ENCODE measurements at regions not wholly inside any gene's neighbourhood (a gene's known extent, or its start where the extent isn't known, plus 50 kb on each side); places are given as distances from the start of the nearest gene placed in this dataset.

GRCh38 chr11:29634244-29634643, 382.6 kb downstream of the KCNA4 start:
- CTCF ChIA-PET, result no interaction called here
- H3K36me3 ChIP-seq (ENCODE audit: control insufficient read depth in 4 of 4, insufficient read depth in 4 of 4, low read length in 3 of 4), result no peaks in the 10 kb centered on the region
- no peaks in the 10 kb centered on the region for H3K27me3 ChIP-seq (replicated peaks in 2 of 5; ENCODE audit: control insufficient read depth in 4 of 5, insufficient read depth in 5 of 5, low read length in 4 of 5)
- POLR2A ChIA-PET, result no interaction called here
- no peak for DNase-seq
- no peak overlapping the region for H3K4me3 ChIP-seq (ENCODE audit: control insufficient read depth in 1 of 7, extremely low read depth in 1 of 7, insufficient read depth in 4 of 7, low read depth in 2 of 7, low read length in 6 of 7)
- no peaks in the 10 kb centered on the region for H3K9me3 ChIP-seq (ENCODE audit: control extremely low read depth in 1 of 5, control insufficient read depth in 4 of 5, insufficient read depth in 2 of 5, low read depth in 1 of 5, low read length in 4 of 5)
- H3K27ac ChIP-seq (ENCODE audit: insufficient read depth in 1 of 2, low read depth in 1 of 2, low read length in 2 of 2, poor library complexity in 1 of 2, severe bottlenecking in 2 of 2), result no peak overlapping the region
- no peaks in the 10 kb centered on the region for H3K4me1 ChIP-seq (ENCODE audit: control extremely low read depth in 1 of 4, control insufficient read depth in 4 of 4, insufficient read depth in 4 of 4, low read length in 3 of 4)

DNA sequence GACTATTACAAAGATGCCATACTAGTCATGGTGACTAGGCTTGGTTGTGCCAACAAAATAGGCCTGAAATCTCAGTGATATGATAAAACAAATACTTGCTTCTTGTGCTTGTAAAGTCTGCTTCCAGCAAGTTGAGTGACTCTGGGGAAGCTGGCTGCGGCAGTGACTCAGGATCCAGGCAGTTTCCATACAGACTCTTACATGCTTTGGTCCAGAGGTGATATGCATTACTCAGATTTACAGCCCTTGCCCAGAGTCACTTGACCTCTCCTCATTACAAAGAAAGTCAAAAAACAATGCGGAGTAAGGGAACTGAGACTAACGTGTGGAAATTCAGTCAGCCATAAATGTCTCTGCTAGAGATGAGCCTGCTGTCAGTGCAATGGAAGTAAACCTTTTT, 387.5 kb downstream of the KCNA4 start:
- H3K4me3 ChIP-seq (ENCODE audit: control insufficient read depth in 1 of 7, extremely low read depth in 1 of 7, insufficient read depth in 4 of 7, low read depth in 2 of 7, low read length in 6 of 7), result no peak overlapping the region
- no peak for DNase-seq
- H3K27me3 ChIP-seq (replicated peaks in 2 of 5; ENCODE audit: control insufficient read depth in 4 of 5, insufficient read depth in 5 of 5, low read length in 4 of 5), result peaks cover 0 to 5% (median 0%) of the 10 kb centered on the region in 5 experiments
- CTCF ChIA-PET, result no interaction called here
- no peaks in the 10 kb centered on the region for H3K36me3 ChIP-seq (ENCODE audit: control insufficient read depth in 4 of 4, insufficient read depth in 4 of 4, low read length in 3 of 4)
- no peak overlapping the region for H3K27ac ChIP-seq (ENCODE audit: insufficient read depth in 1 of 2, low read depth in 1 of 2, low read length in 2 of 2, poor library complexity in 1 of 2, severe bottlenecking in 2 of 2)
- H3K4me1 ChIP-seq (ENCODE audit: control extremely low read depth in 1 of 4, control insufficient read depth in 4 of 4, insufficient read depth in 4 of 4, low read length in 3 of 4), result no peaks in the 10 kb centered on the region
- 94% methylated on average over 2 of the region's 3 CpGs for WGBS (ENCODE audit: insufficient coverage)
- POLR2A ChIA-PET, result no interaction called here
- no peaks in the 10 kb centered on the region for H3K9me3 ChIP-seq (ENCODE audit: control extremely low read depth in 1 of 5, control insufficient read depth in 4 of 5, insufficient read depth in 2 of 5, low read depth in 1 of 5, low read length in 4 of 5)

GRCh38 chr11:29628609-29629008, 388.2 kb downstream of the KCNA4 start:
- Histone ChIP-seq H3K4me3 (ENCODE audit: control insufficient read depth in 1 of 7, extremely low read depth in 1 of 7, insufficient read depth in 4 of 7, low read depth in 2 of 7, low read length in 6 of 7) (no peak overlapping the region), H3K4me1 (ENCODE audit: control extremely low read depth in 1 of 4, control insufficient read depth in 4 of 4, insufficient read depth in 4 of 4, low read length in 3 of 4) (no peaks in the 10 kb centered on the region), H3K9me3 (ENCODE audit: control extremely low read depth in 1 of 5, control insufficient read depth in 4 of 5, insufficient read depth in 2 of 5, low read depth in 1 of 5, low read length in 4 of 5) (no peaks in the 10 kb centered on the region), H3K27me3 (replicated peaks in 2 of 5; ENCODE audit: control insufficient read depth in 4 of 5, insufficient read depth in 5 of 5, low read length in 4 of 5) (peaks cover 0 to 5% (median 0%) of the 10 kb centered on the region in 5 experiments), H3K36me3 (ENCODE audit: control insufficient read depth in 4 of 4, insufficient read depth in 4 of 4, low read length in 3 of 4) (no peaks in the 10 kb centered on the region), H3K27ac (ENCODE audit: insufficient read depth in 1 of 2, low read depth in 1 of 2, low read length in 2 of 2, poor library complexity in 1 of 2, severe bottlenecking in 2 of 2) (no peak overlapping the region)
- ChIA-PET POLR2A (no interaction called here), CTCF (no interaction called here)
- 97% methylated on average over 3 of the region's 3 CpGs for WGBS (ENCODE audit: insufficient coverage)
- DNase-seq, result no peak

- Histone ChIP-seq H3K27me3 (replicated peaks in 2 of 5; ENCODE audit: control insufficient read depth in 4 of 5, insufficient read depth in 5 of 5, low read length in 4 of 5) (peaks cover 0 to 5% (median 0%) of the 10 kb centered on the region in 5 experiments), H3K4me1 (ENCODE audit: control extremely low read depth in 1 of 4, control insufficient read depth in 4 of 4, insufficient read depth in 4 of 4, low read length in 3 of 4) (no peaks in the 10 kb centered on the region), H3K27ac (ENCODE audit: insufficient read depth in 1 of 2, low read depth in 1 of 2, low read length in 2 of 2, poor library complexity in 1 of 2, severe bottlenecking in 2 of 2) (no peak overlapping the region), H3K36me3 (ENCODE audit: control insufficient read depth in 4 of 4, insufficient read depth in 4 of 4, low read length in 3 of 4) (no peaks in the 10 kb centered on the region), H3K4me3 (ENCODE audit: control insufficient read depth in 1 of 7, extremely low read depth in 1 of 7, insufficient read depth in 4 of 7, low read depth in 2 of 7, low read length in 6 of 7) (no peak overlapping the region), H3K9me3 (ENCODE audit: control extremely low read depth in 1 of 5, control insufficient read depth in 4 of 5, insufficient read depth in 2 of 5, low read depth in 1 of 5, low read length in 4 of 5) (no peaks in the 10 kb centered on the region)
- no peak for DNase-seq
- WGBS (ENCODE audit: insufficient coverage), result no CpG with 5 or more reads among the region's 1 CpG
- POLR2A ChIA-PET, result no interaction called here
- CTCF ChIA-PET, result no interaction called here
Observed at GRCh38 chr11:29627541-29627940, 389.3 kb downstream of the KCNA4 start.

DNA sequence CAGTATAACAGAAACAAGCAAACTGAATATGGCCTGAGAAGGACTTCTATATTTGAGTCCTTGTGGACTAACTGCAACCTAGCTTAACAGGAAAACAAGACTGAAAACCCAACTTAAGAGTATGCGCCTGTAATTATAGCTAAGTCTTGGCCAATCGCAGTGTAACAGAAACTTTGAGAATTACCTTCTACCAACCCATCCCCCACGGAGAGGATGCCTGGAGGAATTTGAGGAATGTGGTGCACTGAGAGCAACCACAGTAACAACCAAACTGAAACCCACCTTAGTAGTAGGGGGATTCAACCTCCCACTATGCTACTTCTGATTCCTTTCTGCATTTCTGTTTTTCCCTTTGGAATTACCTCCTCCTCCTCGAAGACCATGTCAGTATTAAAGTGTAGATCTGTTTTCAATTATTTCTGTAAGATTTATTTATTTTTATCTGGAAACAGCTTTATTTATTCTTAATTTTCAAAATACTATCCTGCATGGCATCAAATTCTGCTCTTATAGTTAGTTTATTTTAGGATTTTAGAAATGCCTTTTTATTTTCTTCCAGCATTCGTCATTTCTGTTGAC, 393.6 kb downstream of the KCNA4 start:
- ChIA-PET CTCF (interaction anchor here (1.0 to 1.8 kb wide), 3 partner anchors 9 to 57 kb away, joined by 3 to 4 read pairs (median 3); no protein-coding TSS in a partner anchor), POLR2A (no interaction called here)
- Histone ChIP-seq H3K4me1 (ENCODE audit: control extremely low read depth in 1 of 4, control insufficient read depth in 4 of 4, insufficient read depth in 4 of 4, low read length in 3 of 4) (no peaks in the 10 kb centered on the region), H3K9me3 (ENCODE audit: control extremely low read depth in 1 of 5, control insufficient read depth in 4 of 5, insufficient read depth in 2 of 5, low read depth in 1 of 5, low read length in 4 of 5) (no peaks in the 10 kb centered on the region), H3K36me3 (ENCODE audit: control insufficient read depth in 4 of 4, insufficient read depth in 4 of 4, low read length in 3 of 4) (no peaks in the 10 kb centered on the region), H3K4me3 (ENCODE audit: control insufficient read depth in 1 of 7, extremely low read depth in 1 of 7, insufficient read depth in 4 of 7, low read depth in 2 of 7, low read length in 6 of 7) (no peak overlapping the region), H3K27ac (ENCODE audit: insufficient read depth in 1 of 2, low read depth in 1 of 2, low read length in 2 of 2, poor library complexity in 1 of 2, severe bottlenecking in 2 of 2) (no peak overlapping the region), H3K27me3 (replicated peaks in 2 of 5; ENCODE audit: control insufficient read depth in 4 of 5, insufficient read depth in 5 of 5, low read length in 4 of 5) (peaks cover 0 to 2% (median 0%) of the 10 kb centered on the region in 5 experiments)
- no CpG with 5 or more reads among the region's 5 CpGs for WGBS (ENCODE audit: insufficient coverage)
- DNase-seq, result no peak

- POLR2A ChIA-PET, result no interaction called here
- no peaks in the 10 kb centered on the region for H3K36me3 ChIP-seq (ENCODE audit: control insufficient read depth in 4 of 4, insufficient read depth in 4 of 4, low read length in 3 of 4)
- no peak overlapping the region for H3K4me3 ChIP-seq (ENCODE audit: control insufficient read depth in 1 of 7, extremely low read depth in 1 of 7, insufficient read depth in 4 of 7, low read depth in 2 of 7, low read length in 6 of 7)
- CTCF ChIA-PET, result no interaction called here
- H3K4me1 ChIP-seq (ENCODE audit: control extremely low read depth in 1 of 4, control insufficient read depth in 4 of 4, insufficient read depth in 4 of 4, low read length in 3 of 4), result no peaks in the 10 kb centered on the region
- H3K27ac ChIP-seq (ENCODE audit: insufficient read depth in 1 of 2, low read depth in 1 of 2, low read length in 2 of 2, poor library complexity in 1 of 2, severe bottlenecking in 2 of 2), result no peak overlapping the region
- no peaks in the 10 kb centered on the region for H3K27me3 ChIP-seq (replicated peaks in 2 of 5; ENCODE audit: control insufficient read depth in 4 of 5, insufficient read depth in 5 of 5, low read length in 4 of 5)
- DNase-seq, result no peak
- no peaks in the 10 kb centered on the region for H3K9me3 ChIP-seq (ENCODE audit: control extremely low read depth in 1 of 5, control insufficient read depth in 4 of 5, insufficient read depth in 2 of 5, low read depth in 1 of 5, low read length in 4 of 5)
Observed at GRCh38 chr11:29616611-29617010, 400.2 kb downstream of the KCNA4 start.

GRCh38 chr11:29612423-29612822, 404.4 kb downstream of the KCNA4 start:
- Histone ChIP-seq H3K27me3 (replicated peaks in 2 of 5; ENCODE audit: control insufficient read depth in 4 of 5, insufficient read depth in 5 of 5, low read length in 4 of 5) (no peaks in the 10 kb centered on the region), H3K4me1 (ENCODE audit: control extremely low read depth in 1 of 4, control insufficient read depth in 4 of 4, insufficient read depth in 4 of 4, low read length in 3 of 4) (no peaks in the 10 kb centered on the region), H3K36me3 (ENCODE audit: control insufficient read depth in 4 of 4, insufficient read depth in 4 of 4, low read length in 3 of 4) (no peaks in the 10 kb centered on the region), H3K4me3 (ENCODE audit: control insufficient read depth in 1 of 7, extremely low read depth in 1 of 7, insufficient read depth in 4 of 7, low read depth in 2 of 7, low read length in 6 of 7) (no peak overlapping the region), H3K27ac (ENCODE audit: insufficient read depth in 1 of 2, low read depth in 1 of 2, low read length in 2 of 2, poor library complexity in 1 of 2, severe bottlenecking in 2 of 2) (no peak overlapping the region), H3K9me3 (ENCODE audit: control extremely low read depth in 1 of 5, control insufficient read depth in 4 of 5, insufficient read depth in 2 of 5, low read depth in 1 of 5, low read length in 4 of 5) (no peaks in the 10 kb centered on the region)
- CTCF ChIA-PET, result no interaction called here
- WGBS (ENCODE audit: insufficient coverage), result 100% methylated on average over 1 of the region's 2 CpGs
- DNase-seq, result no peak
- POLR2A ChIA-PET, result no interaction called here
